MM.1S (cell line): ENCODE measurements at regions not wholly inside any gene's neighbourhood (a gene's known extent, or its start where the extent isn't known, plus 50 kb on each side); places are given as distances from the start of the nearest gene placed in this dataset.

Experiments
- DNase-seq: peaks from one replicate; pipeline ENCODE4 v3.0.0-alpha.2; 2015
- H2AFZ ChIP-seq: fragments of 300-600 bp; sonication (generic); 2 replicates; pipeline ENCODE4 v1.6.0; 2016; ENCODE audit warnings: antibody characterized with exemption, low read length
- H3F3A ChIP-seq: fragments of 300-600 bp; sonication (generic); 2 replicates; pipeline ENCODE4 v1.6.1; 2016; ENCODE audit warnings: mild to moderate bottlenecking, antibody characterized with exemption, low read length, moderate library complexity, mixed read lengths; ENCODE audit not compliant: insufficient read depth
- H3K27ac ChIP-seq: fragments of 300-600 bp; sonication (generic); 2 replicates; pipeline ENCODE4 v1.5.1; 2016; ENCODE audit warnings: mild to moderate bottlenecking, low read length
- H3K27me3 ChIP-seq: fragments of 300-600 bp; sonication (generic); replicated peaks from 2 replicates; pipeline ENCODE4 v1.6.0; 2016; ENCODE audit warnings: low read length; ENCODE audit not compliant: insufficient read depth
- H3K36me3 ChIP-seq: fragments of 300-600 bp; sonication (generic); replicated peaks from 2 replicates; pipeline ENCODE4 v1.6.1; 2016; ENCODE audit warnings: mild to moderate bottlenecking, low read length, mixed read lengths; ENCODE audit not compliant: insufficient read depth
- H3K4me1 ChIP-seq: fragments of 300-600 bp; sonication (generic); 2 replicates; pipeline ENCODE4 v1.6.1; 2016; ENCODE audit warnings: low read length, mixed read lengths
- H3K4me2 ChIP-seq: fragments of 300-600 bp; sonication (generic); 2 replicates; pipeline ENCODE4 v1.6.0; 2016; ENCODE audit warnings: low read depth, low read length
- H3K4me3 ChIP-seq: fragments of 300-600 bp; sonication (generic); 2 replicates; pipeline ENCODE4 v1.5.1; 2016; ENCODE audit warnings: low read length, mixed read lengths
- H3K79me2 ChIP-seq: fragments of 300-600 bp; sonication (generic); 2 replicates; pipeline ENCODE4 v1.6.1; 2016; ENCODE audit warnings: mixed run types, low read length, mixed read lengths
- H3K9ac ChIP-seq: fragments of 300-600 bp; sonication (generic); 2 replicates; pipeline ENCODE4 v1.6.1; 2016; ENCODE audit warnings: low read length, mixed read lengths
- H3K9me2 ChIP-seq: fragments of 300-600 bp; sonication (generic); replicated peaks from 2 replicates; pipeline ENCODE4 v1.6.1; 2016; ENCODE audit warnings: mild to moderate bottlenecking, low read length, mixed read lengths; ENCODE audit not compliant: insufficient read depth
- H3K9me3 ChIP-seq: fragments of 300-600 bp; sonication (generic); replicated peaks from 2 replicates; pipeline ENCODE4 v1.6.1; 2016; ENCODE audit warnings: mild to moderate bottlenecking, low read length, mixed read lengths; ENCODE audit not compliant: insufficient read depth
- H4K20me1 ChIP-seq: fragments of 300-600 bp; sonication (generic); 2 replicates; pipeline ENCODE4 v1.6.1; 2016; ENCODE audit warnings: mild to moderate bottlenecking, low read length, moderate library complexity, mixed read lengths; ENCODE audit not compliant: insufficient read depth
- CTCF ChIP-seq: fragments of 300-600 bp; sonication (generic); IDR thresholded peaks from 2 replicates; pipeline ENCODE4 v1.5.1; 2016; ENCODE audit warnings: antibody characterized with exemption, low read length, mixed read lengths
- EZH2 ChIP-seq: fragments of 300-600 bp; sonication (generic); optimal IDR thresholded peaks from 2 replicates; pipeline ENCODE3; 2017; ENCODE audit warnings: low read depth, mild to moderate bottlenecking, antibody characterized with exemption, low read length, mixed read lengths
- EZH2phosphoT487 ChIP-seq: fragments of 300-600 bp; sonication (generic); IDR thresholded peaks from 2 replicates; pipeline ENCODE4 v1.6.1; 2018; ENCODE audit warnings: antibody characterized with exemption, low read length

DNA sequence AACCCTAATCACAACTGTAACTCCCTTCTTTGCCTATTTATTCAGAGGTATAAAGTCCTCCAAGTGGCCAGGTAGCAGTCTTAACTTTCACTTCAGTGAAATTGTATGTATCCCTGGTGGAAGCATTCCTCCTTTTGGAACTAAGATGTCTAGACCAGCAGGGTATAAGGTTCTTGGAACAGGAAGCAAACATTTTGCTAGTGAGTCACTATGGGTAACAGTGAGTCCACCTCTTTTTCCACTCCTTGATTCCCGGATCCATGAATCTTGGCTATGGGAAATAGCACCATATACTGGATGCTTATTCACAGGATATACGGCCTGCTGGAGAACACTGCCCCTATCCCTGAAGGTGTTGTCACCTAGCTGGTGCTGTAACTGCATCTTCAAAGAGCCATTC is 80.2 kb downstream of the KCNA5 start:
- no peak overlapping the region for H3K9ac ChIP-seq
- no peak overlapping the region for H3K4me3 ChIP-seq
- no peak for DNase-seq
- H3K4me2 ChIP-seq = no peak overlapping the region
- no peaks in the 10 kb centered on the region for H3K4me1 ChIP-seq
- H2AFZ ChIP-seq = no peak overlapping the region
- H4K20me1 ChIP-seq = no peaks in the 10 kb centered on the region
- H3K9me3 ChIP-seq = no peaks in the 10 kb centered on the region
- H3K9me2 ChIP-seq = no peaks in the 10 kb centered on the region
- no peaks in the 10 kb centered on the region for H3K36me3 ChIP-seq
- TF ChIP-seq CTCF = no peak
- no peaks in the 10 kb centered on the region for H3F3A ChIP-seq
- no peak overlapping the region for H3K27ac ChIP-seq
- no peaks in the 10 kb centered on the region for H3K27me3 ChIP-seq
- no peaks in the 10 kb centered on the region for H3K79me2 ChIP-seq

DNA sequence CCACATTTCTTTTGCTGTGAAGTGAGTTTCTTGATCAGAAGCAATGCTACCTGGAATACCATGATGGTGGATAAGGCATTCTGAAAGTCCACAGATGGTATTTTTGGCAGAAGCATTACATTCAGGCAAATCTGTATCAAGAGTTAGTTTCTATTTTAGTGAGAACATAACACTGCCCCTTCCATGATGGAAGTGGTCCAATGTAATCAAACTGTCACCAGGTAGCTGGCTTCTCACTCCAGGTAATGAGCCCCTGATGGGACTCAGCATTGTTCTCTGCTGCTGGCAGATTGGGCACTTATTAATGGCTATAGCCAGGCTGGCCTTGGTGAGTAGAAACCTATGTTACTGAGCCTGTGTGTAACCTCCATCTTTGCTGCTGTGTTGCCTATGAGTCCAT is 80.7 kb downstream of the KCNA5 start:
- no peak overlapping the region for H3K4me3 ChIP-seq

DNA sequence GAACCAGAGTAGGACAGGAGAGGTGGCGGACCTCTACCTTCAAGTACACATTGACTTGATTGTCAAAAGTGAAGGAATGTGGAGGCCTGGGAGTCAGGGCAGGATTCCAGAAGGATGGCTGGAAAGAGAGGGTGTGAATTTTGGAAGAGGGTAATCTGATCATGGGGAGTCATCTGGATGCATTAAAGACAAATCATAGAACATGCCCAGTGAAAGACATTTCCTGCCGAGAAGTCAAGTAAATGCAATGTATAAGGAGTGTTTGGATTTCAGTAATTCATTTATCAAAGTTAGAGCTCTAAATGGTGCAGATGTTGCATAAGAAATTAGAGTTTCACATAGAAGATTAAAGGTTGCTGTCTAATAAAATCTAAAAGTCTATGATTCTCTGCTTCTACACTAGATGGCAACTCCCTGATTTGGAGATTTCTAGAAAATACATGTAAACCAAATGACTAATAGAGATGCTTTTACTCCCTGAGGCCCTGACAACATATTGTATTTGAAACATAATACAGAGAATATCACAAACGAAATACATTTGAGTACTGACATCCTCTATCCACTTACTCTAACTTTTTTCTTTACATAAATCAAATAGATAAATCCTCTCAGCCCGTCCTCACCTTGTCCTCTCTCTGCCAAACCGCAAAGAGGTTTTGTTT is 91.3 kb downstream of the KCNA5 start:
- Histone ChIP-seq H4K20me1 (no peaks in the 10 kb centered on the region), H3K9me3 (no peaks in the 10 kb centered on the region), H3K4me1 (no peaks in the 10 kb centered on the region), H3K4me3 (no peak overlapping the region), H3K79me2 (no peaks in the 10 kb centered on the region), H3K36me3 (no peaks in the 10 kb centered on the region), H3F3A (no peaks in the 10 kb centered on the region), H2AFZ (no peak overlapping the region), H3K27ac (no peak overlapping the region), H3K9ac (no peak overlapping the region), H3K4me2 (no peak overlapping the region), H3K9me2 (no peaks in the 10 kb centered on the region), H3K27me3 (no peaks in the 10 kb centered on the region)
- no peak for DNase-seq
- no peak for TF ChIP-seq CTCF
- no peak for TF ChIP-seq EZH2
- TF ChIP-seq EZH2phosphoT487 = no peak

More for the DNA sequence above, 80.7 kb downstream of the KCNA5 start:
- Histone ChIP-seq H3K4me1 (no peaks in the 10 kb centered on the region), H3K36me3 (no peaks in the 10 kb centered on the region), H3K9me3 (no peaks in the 10 kb centered on the region), H3F3A (no peaks in the 10 kb centered on the region), H3K27me3 (no peaks in the 10 kb centered on the region), H3K4me2 (no peak overlapping the region), H3K9me2 (no peaks in the 10 kb centered on the region), H4K20me1 (no peaks in the 10 kb centered on the region), H2AFZ (no peak overlapping the region), H3K27ac (no peak overlapping the region), H3K79me2 (no peaks in the 10 kb centered on the region), H3K9ac (no peak overlapping the region)
- no peak for DNase-seq
- TF ChIP-seq CTCF = no peak
- no peak for TF ChIP-seq EZH2
- TF ChIP-seq EZH2phosphoT487 = no peak
